HFF-Myc (cell line): ENCODE measurements at regions not wholly inside any gene's neighbourhood (a gene's known extent, or its start where the extent isn't known, plus 50 kb on each side); places are given as distances from the start of the nearest gene placed in this dataset.

Experiments
- DNase-seq: peaks from one replicate; pipeline ENCODE4 v3.0.0-alpha.2; 2011; ENCODE audit warnings: low read depth; ENCODE audit errors: extremely low read depth
- H3K4me3 ChIP-seq: replicated peaks from 2 replicates; pipeline ENCODE4 v1.5.1; 2011; ENCODE audit warnings: low read depth, mild to moderate bottlenecking, control low read depth, low read length
- TF ChIP-seq, protein P1 (sequence below): IDR thresholded peaks from 2 replicates; pipeline ENCODE4 v1.5.1; 2012; ENCODE audit warnings: mild to moderate bottlenecking, low read depth, low read length, control low read depth; ENCODE audit errors: missing control alignments

DNA sequence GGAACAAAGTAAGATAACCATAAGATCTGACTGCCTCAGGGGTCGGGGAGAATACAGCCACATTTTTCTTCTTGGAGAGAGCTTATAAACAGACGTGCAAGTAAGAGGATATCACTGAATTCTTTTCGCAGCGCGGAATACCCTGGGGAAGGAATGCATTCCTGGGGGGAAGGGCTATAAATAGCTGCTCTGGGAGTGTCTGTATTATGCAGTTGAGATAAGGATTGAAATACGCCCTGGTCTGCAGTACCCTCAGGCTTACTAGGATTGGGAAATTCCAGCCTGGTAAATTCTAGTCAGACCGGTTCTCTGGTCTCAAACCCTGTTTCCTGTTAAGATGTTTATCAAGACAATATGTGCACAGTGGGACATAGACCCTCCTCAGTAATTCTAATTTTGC is 1491.7 kb upstream of the RAG2 start:
- TF ChIP-seq, protein P1, sequence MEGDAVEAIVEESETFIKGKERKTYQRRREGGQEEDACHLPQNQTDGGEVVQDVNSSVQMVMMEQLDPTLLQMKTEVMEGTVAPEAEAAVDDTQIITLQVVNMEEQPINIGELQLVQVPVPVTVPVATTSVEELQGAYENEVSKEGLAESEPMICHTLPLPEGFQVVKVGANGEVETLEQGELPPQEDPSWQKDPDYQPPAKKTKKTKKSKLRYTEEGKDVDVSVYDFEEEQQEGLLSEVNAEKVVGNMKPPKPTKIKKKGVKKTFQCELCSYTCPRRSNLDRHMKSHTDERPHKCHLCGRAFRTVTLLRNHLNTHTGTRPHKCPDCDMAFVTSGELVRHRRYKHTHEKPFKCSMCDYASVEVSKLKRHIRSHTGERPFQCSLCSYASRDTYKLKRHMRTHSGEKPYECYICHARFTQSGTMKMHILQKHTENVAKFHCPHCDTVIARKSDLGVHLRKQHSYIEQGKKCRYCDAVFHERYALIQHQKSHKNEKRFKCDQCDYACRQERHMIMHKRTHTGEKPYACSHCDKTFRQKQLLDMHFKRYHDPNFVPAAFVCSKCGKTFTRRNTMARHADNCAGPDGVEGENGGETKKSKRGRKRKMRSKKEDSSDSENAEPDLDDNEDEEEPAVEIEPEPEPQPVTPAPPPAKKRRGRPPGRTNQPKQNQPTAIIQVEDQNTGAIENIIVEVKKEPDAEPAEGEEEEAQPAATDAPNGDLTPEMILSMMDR: no peak
- no peak for DNase-seq
- no peak overlapping the region for H3K4me3 ChIP-seq

GRCh38 chr11:38060920-38061319 is 1462.9 kb upstream of the RAG2 start:
- TF ChIP-seq, protein P1: no peak
- DNase-seq: no peak

GRCh38 chr11:38060136-38060535 is 1462.1 kb upstream of the RAG2 start:
- DNase-seq: no peak
- TF ChIP-seq, protein P1: no peak
- H3K4me3 ChIP-seq: no peak overlapping the region

More at GRCh38 chr11:38060920-38061319, 1462.9 kb upstream of the RAG2 start:
- no peak overlapping the region for H3K4me3 ChIP-seq

DNA sequence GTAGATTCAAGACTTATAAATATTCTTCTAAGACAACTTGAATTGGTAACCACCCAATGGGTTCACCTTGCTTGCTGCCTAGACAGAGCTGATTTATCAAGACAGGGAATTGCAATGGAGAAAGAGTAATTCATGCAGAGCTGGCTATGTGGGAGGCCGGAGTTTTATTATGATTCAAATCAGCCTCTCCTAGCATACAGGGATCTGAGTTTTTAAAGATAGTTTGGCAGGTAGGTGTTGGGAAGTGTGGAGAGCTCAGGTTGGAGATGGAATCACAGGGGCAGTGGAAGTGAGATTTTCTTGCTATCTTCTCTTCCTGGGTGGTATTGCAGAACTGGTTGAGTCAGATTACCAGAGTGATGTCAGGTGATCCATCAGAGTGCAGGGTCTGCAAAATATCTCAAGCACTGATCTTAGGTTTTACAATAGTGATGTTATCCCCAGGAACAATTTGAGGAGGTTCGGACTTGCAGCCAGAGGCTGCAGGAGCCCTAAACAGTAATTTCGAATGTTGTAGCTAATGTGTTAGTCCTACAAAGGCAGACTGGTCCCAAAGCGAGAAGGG is 1448.6 kb upstream of the RAG2 start:
- no peak overlapping the region for H3K4me3 ChIP-seq
- no peak for DNase-seq
- TF ChIP-seq, protein P1: no peak

GRCh38 chr11:38043060-38043459 is 1445.0 kb upstream of the RAG2 start:
- DNase-seq: no peak
- TF ChIP-seq, protein P1: no peak
- no peak overlapping the region for H3K4me3 ChIP-seq

DNA sequence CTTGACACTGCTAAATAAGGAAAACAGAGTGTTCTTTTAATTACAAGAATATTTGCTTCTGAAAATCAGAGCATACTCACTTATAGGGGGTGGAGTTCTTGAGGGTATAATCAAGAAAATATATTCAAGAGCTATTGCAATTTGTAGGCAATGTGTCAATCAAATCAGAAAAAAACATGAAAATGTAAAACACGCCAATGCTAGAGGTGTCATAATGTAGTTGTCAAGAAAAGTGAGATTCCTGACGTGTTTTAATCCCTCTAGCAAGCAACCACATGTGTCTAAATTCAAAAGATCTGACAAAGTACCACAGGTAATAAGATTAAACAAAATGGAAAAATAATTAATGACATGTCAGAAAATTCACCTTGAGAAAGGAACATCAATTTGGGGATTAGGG is 1440.7 kb upstream of the RAG2 start:
- DNase-seq: no peak
- TF ChIP-seq, protein P1: no peak
- H3K4me3 ChIP-seq: no peak overlapping the region
